Neural crest cell (in vitro differentiated cells): ENCODE measurements at regions not wholly inside any gene's neighbourhood (a gene's known extent, or its start where the extent isn't known, plus 50 kb on each side); places are given as distances from the start of the nearest gene placed in this dataset.
"Not testable (repeated sequence)": the region's sequence is repeated elsewhere in the genome, so short reads cannot be mapped to it uniquely, and the experiment has no call there.

ENCODE experiments used
- DNase-seq: peaks from one replicate; pipeline ENCODE4 v3.0.0; 2021; ENCODE audit warnings: low read depth, mixed read lengths, low spot score
- H3K27ac Mint-ChIP-seq: one replicate; pipeline ENCODE4 v1.8.0; 2021; ENCODE audit warnings: mild to moderate bottlenecking, mixed read lengths; ENCODE audit not compliant: unreplicated experiment
- H3K27me3 Mint-ChIP-seq: 2 replicates; pipeline ENCODE4 v1.8.0; 2021; ENCODE audit warnings: low read depth, mild to moderate bottlenecking, mixed read lengths
- H3K36me3 Mint-ChIP-seq: 2 replicates; pipeline ENCODE4 v1.8.0; 2021; ENCODE audit warnings: low read depth, mild to moderate bottlenecking, mixed read lengths
- H3K4me1 Mint-ChIP-seq: 2 replicates; pipeline ENCODE4 v1.8.0; 2021; ENCODE audit warnings: mixed read lengths
- H3K4me3 Mint-ChIP-seq: one replicate; pipeline ENCODE4 v1.8.0; 2021; ENCODE audit warnings: mild to moderate bottlenecking, mixed read lengths
- H3K9me3 Mint-ChIP-seq: 2 replicates; pipeline ENCODE4 v1.8.0; 2021; ENCODE audit warnings: mixed read lengths
- CTCF ChIP-seq: fragments of 200-600 bp; sonication (generic); conservative IDR thresholded peaks from 2 replicates; pipeline ENCODE4 v1.5.0; 2021; ENCODE audit warnings: antibody characterized with exemption, mild to moderate bottlenecking

GRCh38 chr5:144035046-144035740 is 135.3 kb downstream of the YIPF5 start:
- no peak for DNase-seq
- TF ChIP-seq CTCF: no peak

GRCh38 chr5:144036476-144036875 is 134.0 kb downstream of the YIPF5 start:
- no peaks in the 10 kb centered on the region for H3K4me1 Mint-ChIP-seq
- H3K36me3 Mint-ChIP-seq: no peaks in the 10 kb centered on the region
- no peaks in the 10 kb centered on the region for H3K27me3 Mint-ChIP-seq
- H3K27ac Mint-ChIP-seq: no peak overlapping the region
- TF ChIP-seq CTCF: no peak
- DNase-seq: no peak
- H3K4me3 Mint-ChIP-seq: no peak overlapping the region
- H3K9me3 Mint-ChIP-seq: peaks cover 3% of the 10 kb centered on the region

More at GRCh38 chr5:144035046-144035740, 135.3 kb downstream of the YIPF5 start:
- H3K4me3 Mint-ChIP-seq: no peak overlapping the region
- H3K27me3 Mint-ChIP-seq: no peaks in the 10 kb centered on the region
- H3K36me3 Mint-ChIP-seq: no peaks in the 10 kb centered on the region
- no peaks in the 10 kb centered on the region for H3K4me1 Mint-ChIP-seq
- peaks cover 3% of the 10 kb centered on the region for H3K9me3 Mint-ChIP-seq
- H3K27ac Mint-ChIP-seq: no peak overlapping the region

DNA sequence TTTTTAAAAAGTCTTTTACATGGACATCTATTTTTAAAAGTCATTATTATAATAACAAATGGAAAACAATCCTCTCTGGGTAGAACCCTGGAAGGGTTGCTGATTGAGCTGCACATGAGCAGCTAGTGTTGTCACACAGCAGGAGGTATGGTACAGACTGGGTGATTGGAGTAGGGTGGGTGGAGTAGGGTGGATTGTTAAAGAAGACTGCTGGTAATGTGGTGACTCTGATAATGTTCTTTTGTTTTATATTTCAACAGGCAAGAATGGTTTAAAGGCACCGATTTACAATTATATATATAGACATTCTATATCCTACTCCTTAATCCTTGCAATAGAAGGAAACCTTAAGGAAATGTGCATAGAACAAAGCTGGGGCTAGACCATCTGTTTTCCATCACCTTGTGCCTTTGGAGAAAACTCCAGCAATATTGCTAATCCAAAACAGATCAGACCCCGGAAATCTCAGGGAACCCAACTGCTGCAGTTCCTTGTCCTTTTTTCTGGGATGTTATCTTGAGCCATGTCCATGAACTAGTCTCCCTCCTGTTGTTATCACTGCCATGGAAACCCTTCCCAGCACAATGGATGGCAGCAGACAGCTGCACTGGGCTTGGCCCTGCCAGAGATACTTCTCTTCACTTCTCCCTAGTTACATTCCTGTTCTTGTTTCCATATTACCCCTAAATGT is 129.7 kb downstream of the YIPF5 start:
- TF ChIP-seq CTCF: no peak
- no peaks in the 10 kb centered on the region for H3K36me3 Mint-ChIP-seq
- H3K9me3 Mint-ChIP-seq: no peaks in the 10 kb centered on the region
- no peak overlapping the region for H3K27ac Mint-ChIP-seq
- no peaks in the 10 kb centered on the region for H3K27me3 Mint-ChIP-seq
- H3K4me3 Mint-ChIP-seq: no peak overlapping the region
- DNase-seq: no peak
- H3K4me1 Mint-ChIP-seq: no peaks in the 10 kb centered on the region

GRCh38 chr5:144042156-144042555 is 128.3 kb downstream of the YIPF5 start:
- no peaks in the 10 kb centered on the region for H3K4me1 Mint-ChIP-seq
- H3K27me3 Mint-ChIP-seq: no peaks in the 10 kb centered on the region
- H3K4me3 Mint-ChIP-seq: no peak overlapping the region
- H3K9me3 Mint-ChIP-seq: no peaks in the 10 kb centered on the region
- no peak for DNase-seq
- H3K36me3 Mint-ChIP-seq: no peaks in the 10 kb centered on the region
- no peak overlapping the region for H3K27ac Mint-ChIP-seq
- no peak for TF ChIP-seq CTCF

DNA sequence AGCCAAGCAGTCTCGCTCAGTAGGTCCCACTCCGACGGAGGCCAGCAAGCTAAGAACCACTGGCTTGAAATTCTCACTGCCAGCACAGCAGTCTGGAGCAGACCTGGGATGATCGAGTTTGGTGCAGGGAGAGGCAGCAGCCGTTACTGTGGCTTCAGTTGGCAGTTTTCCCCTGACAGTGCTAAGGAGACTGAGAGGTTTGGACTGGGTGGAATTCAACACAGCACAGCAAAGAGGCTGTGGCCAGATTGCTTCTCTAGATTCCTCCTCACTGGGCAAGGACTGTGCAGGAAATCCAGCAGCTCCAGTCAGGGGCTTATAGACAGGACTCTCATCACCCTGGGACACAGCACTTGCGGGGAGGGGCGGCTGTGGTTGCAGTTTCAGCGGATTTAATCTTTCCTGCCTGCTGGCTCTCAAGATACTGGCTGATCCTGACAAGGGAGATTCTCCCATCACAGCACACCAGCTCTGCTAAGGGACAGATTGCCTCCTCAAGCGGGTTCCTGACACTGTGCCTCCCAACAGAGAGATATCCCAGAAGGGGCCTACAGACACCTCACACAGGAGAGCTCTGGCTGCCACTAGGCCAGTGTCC is 122.1 kb downstream of the YIPF5 start:
- Mint-ChIP-seq H3K4me1 (no peaks in the 10 kb centered on the region), H3K27me3 (no peaks in the 10 kb centered on the region), H3K4me3 (no peak overlapping the region), H3K9me3 (peaks cover 3% of the 10 kb centered on the region), H3K36me3 (no peaks in the 10 kb centered on the region), H3K27ac (no peak overlapping the region)
- no peak for TF ChIP-seq CTCF
- no peak for DNase-seq

DNA sequence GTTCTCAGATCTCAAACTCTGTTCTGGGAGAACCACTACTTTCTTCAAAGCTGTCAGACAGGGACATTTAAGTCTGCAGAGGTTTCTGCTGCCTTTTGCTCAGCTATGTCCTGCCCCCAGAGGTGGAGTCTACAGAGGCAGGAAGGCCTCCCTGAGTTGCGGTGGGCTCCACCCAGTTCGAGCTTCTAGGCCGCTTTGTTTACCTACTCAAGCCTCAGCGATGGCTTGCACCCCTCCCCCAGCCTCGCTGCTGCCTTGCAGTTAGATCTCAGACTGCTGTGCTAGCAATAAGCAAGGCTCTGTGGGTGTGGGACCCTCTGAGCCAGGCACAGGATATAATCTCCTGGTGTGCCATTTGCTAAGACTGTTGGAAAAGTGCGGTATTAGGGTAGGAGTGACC is 115.1 kb downstream of the YIPF5 start:
- not testable (repeated sequence) for H3K4me3 Mint-ChIP-seq, H3K27ac Mint-ChIP-seq, H3K36me3 Mint-ChIP-seq, DNase-seq, H3K4me1 Mint-ChIP-seq, H3K27me3 Mint-ChIP-seq
- peaks cover 17% of the 10 kb centered on the region for H3K9me3 Mint-ChIP-seq

- H3K36me3 Mint-ChIP-seq, DNase-seq, H3K4me1 Mint-ChIP-seq, H3K27me3 Mint-ChIP-seq, H3K27ac Mint-ChIP-seq, H3K4me3 Mint-ChIP-seq: not testable (repeated sequence)
- H3K9me3 Mint-ChIP-seq: peaks cover 17% of the 10 kb centered on the region
Measured at GRCh38 chr5:144060091-144060490, 110.4 kb downstream of the YIPF5 start.
